NCI-H69 (cell line): ENCODE measurements at regions not wholly inside any gene's neighbourhood (a gene's known extent, or its start where the extent isn't known, plus 50 kb on each side); places are given as distances from the start of the nearest gene placed in this dataset.
"Not testable (repeated sequence)": the region's sequence is repeated elsewhere in the genome, so short reads cannot be mapped to it uniquely, and the experiment has no call there.

ENCODE experiments used
- DNase-seq: peaks from one replicate; lab custom pipeline; 2025; lab: John Stamatoyannopoulos, UW

DNA sequence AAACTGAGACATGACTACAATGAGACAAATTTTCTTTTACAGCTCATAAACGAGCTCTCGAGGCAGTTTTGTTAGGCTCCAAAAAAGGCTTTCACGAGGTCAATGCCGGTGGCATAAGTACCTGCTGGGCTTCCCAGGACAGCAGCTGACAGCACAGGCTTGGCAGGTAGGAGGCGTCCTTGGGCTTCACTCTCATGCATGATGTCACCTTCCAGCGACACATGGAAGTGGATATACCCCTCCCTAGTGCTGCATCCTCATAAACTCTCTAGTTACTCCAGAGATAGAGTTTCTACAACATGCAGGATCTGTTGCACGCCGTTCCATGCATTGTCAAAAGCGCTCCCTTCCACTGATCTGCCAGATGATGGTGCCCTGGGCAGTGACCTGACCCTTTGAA is 112.5 kb upstream of the PAXBP1 start:
- no peak for DNase-seq

GRCh38 chr21:32886339-32886738 is 114.8 kb upstream of the PAXBP1 start:
- DNase-seq = peak; percentile 12

DNA sequence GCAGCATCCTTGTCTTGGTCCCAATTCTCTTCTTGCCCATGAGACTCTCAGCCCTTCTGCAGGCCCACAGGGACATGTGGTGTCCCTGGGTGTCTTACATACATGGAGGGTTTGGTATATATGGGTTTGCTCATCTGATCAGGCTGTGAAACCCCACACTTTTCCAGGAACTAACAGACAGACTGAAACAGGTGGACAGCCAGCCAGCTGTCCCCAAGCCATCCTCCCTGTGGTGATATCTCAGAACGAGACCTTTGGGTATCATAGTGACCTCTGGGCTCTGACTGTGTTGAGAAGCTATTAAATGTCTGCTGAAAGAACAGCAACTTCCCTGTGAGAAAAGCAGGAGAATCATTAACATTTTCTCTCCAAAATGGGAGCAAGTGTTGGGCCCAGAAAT is 115.5 kb upstream of the PAXBP1 start:
- no peak for DNase-seq

DNA sequence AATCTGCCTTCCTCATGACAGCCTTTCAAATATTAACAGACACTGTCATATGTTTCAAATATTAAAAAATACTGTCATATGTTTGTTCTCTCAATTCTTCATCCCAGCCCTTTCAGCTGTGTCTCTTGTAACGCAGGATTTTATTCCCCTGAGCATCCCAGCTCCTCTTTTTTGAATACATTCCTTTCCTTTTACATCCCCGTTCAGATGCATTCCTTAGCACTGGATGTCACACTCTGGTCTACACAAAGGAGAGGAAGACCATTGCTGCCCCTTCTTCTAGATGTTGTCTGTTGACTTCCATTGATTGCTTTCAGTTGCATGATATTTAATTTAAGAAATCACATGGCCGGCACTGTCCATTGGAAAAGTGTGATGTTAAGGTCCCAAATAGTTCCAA is 117.4 kb upstream of the PAXBP1 start:
- no peak for DNase-seq

DNA sequence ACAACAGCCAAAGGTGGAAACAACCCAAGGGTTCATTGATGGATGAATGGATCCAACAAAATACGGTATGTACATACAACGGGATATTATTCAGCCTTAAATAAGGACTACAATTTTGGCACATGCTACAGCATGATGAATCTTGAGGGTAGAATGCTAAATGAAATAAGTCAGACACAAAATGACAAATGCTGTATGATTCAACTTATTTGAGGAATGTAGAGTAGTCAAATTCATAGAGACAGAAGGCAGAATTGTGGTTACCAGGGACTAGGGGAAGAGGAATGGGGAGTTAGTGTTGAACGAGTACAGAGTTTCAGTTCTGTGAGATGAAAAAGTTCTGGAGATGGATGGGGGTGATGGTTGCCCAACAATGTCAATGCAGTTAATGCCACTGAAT is 118.0 kb upstream of the PAXBP1 start:
- DNase-seq = no peak

- DNase-seq = no peak
Measured at GRCh38 chr21:32894321-32894720, 122.8 kb upstream of the PAXBP1 start.

DNA sequence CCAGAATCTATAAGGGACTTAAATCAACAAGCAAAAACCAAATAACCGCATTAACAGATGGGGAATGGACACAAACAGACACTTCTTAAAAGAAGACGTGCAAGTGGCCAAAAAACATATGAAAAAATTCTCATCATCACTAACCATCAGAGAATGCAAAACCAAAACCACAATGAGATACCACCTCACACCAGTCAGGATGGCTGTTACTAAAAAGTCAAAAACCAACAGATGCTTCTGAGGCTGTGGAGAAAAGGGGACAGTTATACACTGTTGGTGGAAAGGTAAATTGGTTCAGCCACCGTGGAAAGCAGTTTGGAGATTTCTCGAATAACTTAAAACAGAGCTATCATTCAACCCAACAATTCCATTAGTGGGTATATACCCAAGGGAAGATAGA is 124.9 kb upstream of the OLIG2 start:
- no peak for DNase-seq

- DNase-seq = no peak
Measured at GRCh38 chr21:32907521-32907920, 118.2 kb upstream of the OLIG2 start.

DNA sequence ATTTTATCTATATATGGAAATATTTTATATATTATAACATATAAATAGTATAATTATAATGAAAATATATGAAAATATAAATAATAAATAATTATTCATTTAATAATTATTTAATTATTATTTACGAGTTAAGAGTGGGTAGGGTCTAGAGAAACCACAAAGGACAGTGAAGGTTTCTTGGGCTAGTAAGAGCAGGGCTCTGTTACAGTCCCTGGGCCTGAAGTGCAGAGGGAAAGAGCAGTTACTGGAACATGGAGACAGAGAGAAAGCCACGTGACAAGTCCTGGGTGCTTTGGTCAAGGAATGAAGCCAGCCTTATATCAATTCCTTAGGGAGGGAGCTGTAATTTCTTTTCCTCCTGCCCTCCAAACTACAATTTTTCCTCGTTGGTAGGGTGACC is 117.2 kb upstream of the OLIG2 start:
- no peak for DNase-seq

GRCh38 chr21:32909393-32909792 is 116.3 kb upstream of the OLIG2 start:
- no peak for DNase-seq

DNA sequence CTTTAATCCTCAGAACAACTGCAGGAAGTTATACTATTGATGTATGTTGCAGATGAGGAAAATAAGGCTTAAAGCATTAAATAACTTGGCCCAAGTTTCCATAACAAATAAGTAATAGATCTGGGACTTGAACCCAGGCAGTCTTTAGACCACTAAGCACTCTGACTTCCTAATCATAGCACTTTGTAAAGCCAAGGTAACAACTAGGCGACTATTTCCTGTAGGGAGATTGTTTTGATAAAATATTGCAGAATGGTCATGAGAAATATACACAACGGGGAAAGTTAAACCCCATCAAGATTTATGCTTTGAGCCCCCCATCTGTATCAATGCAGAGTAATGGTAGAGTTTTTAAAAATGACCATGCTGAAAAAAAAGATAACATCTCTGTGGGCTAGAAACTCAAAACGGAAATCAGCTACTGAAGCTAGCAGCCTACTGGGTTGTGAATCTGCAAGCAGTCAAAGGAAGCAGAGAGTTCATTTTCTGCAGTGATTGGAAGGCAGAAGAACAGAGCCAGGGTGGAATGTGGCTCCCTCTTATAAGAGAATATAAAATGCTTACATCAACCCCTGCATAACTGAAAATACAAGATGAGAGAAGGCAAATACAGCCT is 111.2 kb upstream of the OLIG2 start:
- DNase-seq = no peak

GRCh38 chr21:32915099-32915498 is 110.6 kb upstream of the OLIG2 start:
- DNase-seq = no peak

DNA sequence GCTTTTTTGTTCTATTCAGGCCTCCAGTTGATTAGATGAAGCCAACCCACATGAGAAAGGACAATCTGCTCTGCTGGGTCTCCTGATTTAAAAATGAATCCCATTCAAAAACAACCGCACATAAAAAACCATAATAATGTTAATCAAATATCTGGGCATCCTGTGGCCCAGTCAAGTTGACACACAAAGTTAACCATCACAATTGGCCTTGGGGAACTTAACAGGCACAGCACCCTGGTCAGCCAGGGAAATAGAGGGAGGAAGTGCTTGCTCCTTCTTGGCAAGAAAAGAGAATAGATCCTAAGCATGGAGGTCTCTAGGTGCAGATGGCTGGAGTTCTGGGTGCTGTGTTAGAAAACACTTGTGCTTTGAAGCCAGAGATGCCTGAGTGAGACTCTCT is 109.6 kb upstream of the OLIG2 start:
- DNase-seq = no peak

- DNase-seq = peak; percentile 7
Measured at GRCh38 chr21:32916522-32917099, 109.1 kb upstream of the OLIG2 start.

- DNase-seq = no peak
Measured at GRCh38 chr21:32917362-32918135, 108.2 kb upstream of the OLIG2 start.

DNA sequence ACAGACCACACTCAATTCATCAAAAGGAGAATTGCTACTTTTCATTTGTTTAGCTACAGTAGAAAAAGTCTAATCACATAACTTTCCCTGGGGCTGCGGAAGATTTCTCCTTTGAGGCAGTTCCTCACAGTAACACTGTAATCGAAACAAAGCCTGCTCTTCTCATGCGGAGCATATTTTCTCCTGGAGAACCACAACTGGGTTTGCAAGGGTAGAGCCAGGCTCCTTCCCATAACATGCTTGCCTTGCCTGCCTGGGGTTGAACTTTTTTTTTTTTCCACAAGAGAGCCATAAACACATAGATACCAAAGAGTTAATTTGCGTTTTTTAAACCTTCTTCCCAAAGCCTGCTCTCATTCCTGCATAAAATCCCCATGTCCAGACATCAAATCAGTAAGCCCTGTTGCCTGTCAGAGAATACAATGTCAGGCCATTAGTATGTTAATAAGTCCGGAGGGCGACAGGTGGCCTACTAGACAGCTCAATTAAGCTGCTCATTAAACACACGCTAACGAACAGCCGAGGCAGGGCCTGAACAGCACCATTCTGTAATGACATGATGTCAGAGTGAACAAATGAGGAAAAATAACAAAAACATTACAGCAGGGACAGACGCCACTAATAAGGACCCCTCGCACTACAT is 107.1 kb upstream of the OLIG2 start:
- DNase-seq = peak; percentile 31

DNA sequence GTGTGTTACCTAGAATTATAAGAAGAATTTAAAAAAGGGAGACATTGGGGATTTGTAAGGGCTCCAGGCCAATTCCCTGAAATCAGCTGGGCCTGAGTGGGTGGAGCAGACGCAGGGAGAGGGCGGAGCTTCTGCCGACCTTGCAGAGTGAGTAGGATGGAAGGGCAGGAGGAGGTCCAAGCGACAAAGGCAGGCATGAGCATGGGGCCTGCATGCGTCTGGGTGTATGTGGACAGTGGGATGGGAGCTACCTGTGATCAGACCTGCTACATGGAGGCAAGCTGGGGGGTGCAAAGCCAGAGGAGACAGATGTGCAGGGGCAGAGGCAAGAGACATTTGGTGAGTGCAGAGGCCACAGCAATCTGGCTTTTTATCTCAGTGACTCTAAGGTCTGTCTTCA is 105.3 kb upstream of the OLIG2 start:
- no peak for DNase-seq

DNA sequence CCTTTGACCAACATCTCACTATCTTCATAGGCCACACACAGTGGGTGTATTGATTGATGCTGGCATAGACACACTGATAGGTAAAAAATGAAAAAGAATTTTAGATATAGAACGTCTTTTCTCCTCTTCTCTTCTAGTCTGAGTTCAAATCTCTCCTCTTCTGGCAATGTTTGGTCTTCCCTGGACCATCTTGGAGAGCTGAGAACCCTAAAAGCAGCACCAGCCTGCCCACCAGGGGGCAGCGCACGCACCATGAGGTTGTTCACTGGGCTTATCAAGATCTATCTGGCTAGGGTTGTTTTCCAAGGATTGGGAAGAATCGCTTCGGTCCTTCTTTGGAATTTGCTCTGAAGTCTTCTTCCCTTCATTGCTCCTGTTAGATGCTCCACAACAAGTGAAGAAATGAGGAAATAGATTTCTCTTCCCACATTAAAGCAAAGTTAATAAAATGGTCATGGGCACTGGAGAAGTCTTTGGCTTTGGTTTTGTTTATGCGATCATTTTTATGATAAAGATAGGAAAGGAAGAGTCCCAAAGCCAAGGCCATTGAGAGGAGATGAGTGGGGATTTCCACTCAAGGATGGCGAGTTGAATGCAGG is 104.0 kb upstream of the OLIG2 start:
- DNase-seq = peak; percentile 6

DNA sequence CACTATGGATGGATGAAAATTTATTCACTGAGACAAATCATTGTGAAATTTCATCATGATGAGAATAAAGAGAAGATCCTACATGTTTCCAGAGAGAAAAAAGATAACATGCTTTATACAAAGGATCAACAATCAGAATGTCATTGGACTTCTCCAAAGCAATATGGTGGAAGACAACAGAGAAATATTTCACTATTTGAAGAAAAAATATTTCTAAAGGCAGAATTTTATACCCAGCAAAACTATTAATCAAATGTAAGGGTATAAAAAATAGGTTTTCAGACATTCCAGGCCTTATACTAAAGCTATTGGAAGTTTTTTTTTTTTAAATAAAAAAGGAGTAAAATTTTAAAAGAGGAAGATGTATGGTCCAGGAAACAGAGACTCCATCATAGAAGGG is 100.6 kb upstream of the OLIG2 start:
- no peak for DNase-seq

- no peak for DNase-seq
Measured at GRCh38 chr21:32929633-32930038, 96.1 kb upstream of the OLIG2 start.

GRCh38 chr21:32930673-32931072 is 95.1 kb upstream of the OLIG2 start:
- DNase-seq = no peak

DNA sequence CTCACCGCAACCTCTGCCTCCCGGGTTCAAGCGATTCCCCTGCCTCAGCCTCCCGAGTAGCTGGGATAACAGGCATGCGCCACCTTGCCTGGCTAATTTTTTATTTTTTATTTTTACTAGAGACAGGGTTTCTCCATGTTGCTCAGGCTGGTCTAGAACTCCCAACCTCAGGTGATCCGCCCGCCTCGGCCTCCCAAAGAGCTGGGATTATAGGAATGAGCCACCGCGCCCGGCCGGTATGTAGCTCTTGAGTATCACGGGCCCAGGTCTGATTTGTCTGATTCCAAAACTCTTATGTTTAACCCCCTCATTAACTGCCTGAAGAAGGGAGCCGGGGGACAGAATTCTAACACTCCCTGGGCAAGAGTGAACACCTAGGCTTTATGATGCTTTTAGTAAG is 91.7 kb upstream of the OLIG2 start:
- not testable (repeated sequence) for DNase-seq

DNA sequence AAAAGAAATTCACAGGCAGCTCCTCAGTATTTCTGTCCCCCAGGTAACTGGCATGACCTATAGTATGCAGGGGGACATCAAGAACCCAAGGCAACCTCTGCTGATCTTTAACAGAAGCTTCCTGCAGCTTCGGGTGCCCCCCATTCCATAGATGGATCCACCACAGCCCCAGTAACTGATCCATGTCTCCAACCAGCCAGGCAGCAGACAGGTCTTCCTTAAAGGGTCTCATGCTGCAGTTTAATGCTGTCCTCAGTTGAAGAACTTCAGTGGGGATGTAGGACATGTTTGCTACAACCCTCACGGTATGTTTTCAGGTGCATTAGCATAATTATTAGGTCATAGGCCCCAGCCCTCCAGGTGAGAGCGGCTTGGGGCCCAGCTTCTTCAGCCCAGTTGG is 90.9 kb upstream of the OLIG2 start:
- DNase-seq = no peak
